K562 (cell line): ENCODE measurements at regions not wholly inside any gene's neighbourhood (a gene's known extent, or its start where the extent isn't known, plus 50 kb on each side); places are given as distances from the start of the nearest gene placed in this dataset.

ENCODE experiments used
- ATAC-seq: fragments of 200-7000 bp; cut with Tn5 transposase; 3 replicates; pipeline ENCODE4 v1.9.1; 2020; ENCODE audit warnings: moderate library complexity
- BruUV-seq: library from RNA; stranded (reverse); fragments of 400-500 nt; replicated peaks from 2 replicates; lab custom pipeline; 2021; lab: Mats Ljungman, UMichigan
- CTCF ChIA-PET: fragments of 300-600 bp; formaldehyde crosslinking; extraction: SDS; loops from one replicate; lab custom pipeline; 2021; ENCODE audit warnings: low intra/inter-chr PET ratio; lab: Yijun Ruan, JAX
- POLR2A ChIA-PET: fragments of 300-600, 350-650 bp; sonication (Branson Sonifier 250); formaldehyde crosslinking; extraction: SDS; loops from one replicate; lab custom pipeline; 2021; ENCODE audit warnings: antibody characterized with exemption, inconsistent platforms; lab: Yijun Ruan, JAX
- DNase-seq, 4 experiments: peaks; one replicate each; pipeline versions ENCODE4 v3.0.0 to v3.0.0-alpha.2; 2011 to 2018; ENCODE audit warnings: low spot score in 3 of 4, mixed read lengths in 3 of 4; ENCODE audit errors: extremely low read depth in 1 of 4
- FAIRE-seq: peaks from 2 replicates; lab custom pipeline; 2011; peaks lifted over from hg19 to GRCh38; lab: Jason Lieb, UNC
- H2AFZ ChIP-seq: 2 replicates; pipeline ENCODE4 v1.6.0; 2011; ENCODE audit warnings: low read depth, low read length, control low read depth, inconsistent platforms
- H3K27ac ChIP-seq: fragments of 200-600 bp; 3 replicates; pipeline ENCODE4 v1.8.0; 2011; ENCODE audit warnings: low read depth, mild to moderate bottlenecking, control low read depth, inconsistent platforms, low read length, moderate library complexity, mixed read lengths; ENCODE audit errors: extremely low read depth
- H3K27me3 ChIP-seq, 2 experiments: fragments of 300-600 bp in 1 of 2; 2 replicates in 1 of 2; 3 replicates in 1 of 2; pipeline versions ENCODE4 v1.6.0 to v1.8.0; 2011; ENCODE audit warnings: inconsistent platforms in 2 of 2, low read length in 2 of 2, mild to moderate bottlenecking in 1 of 2, mixed read lengths in 1 of 2, moderate library complexity in 1 of 2; ENCODE audit not compliant: control insufficient read depth in 2 of 2, insufficient read depth in 2 of 2
- H3K36me3 ChIP-seq: fragments of 300-600 bp; 3 replicates; pipeline ENCODE4 v1.8.0; 2011; ENCODE audit warnings: mild to moderate bottlenecking, low read length, inconsistent platforms; ENCODE audit not compliant: control insufficient read depth, insufficient read depth
- H3K4me1 ChIP-seq, 2 experiments: fragments of 200-600 bp in 1 of 2; replicated peaks in 1 of 2; 2 replicates in 1 of 2; 3 replicates in 1 of 2; pipeline versions ENCODE4 v1.5.1 to v1.8.0; 2011; ENCODE audit warnings: inconsistent platforms in 2 of 2, low read length in 2 of 2, mild to moderate bottlenecking in 1 of 2, mixed read lengths in 1 of 2, moderate library complexity in 1 of 2; ENCODE audit not compliant: control insufficient read depth in 2 of 2, insufficient read depth in 2 of 2
- H3K4me2 ChIP-seq: 2 replicates; pipeline ENCODE4 v1.6.1; 2011; ENCODE audit warnings: low read length, control low read depth, inconsistent platforms, mixed read lengths; ENCODE audit not compliant: insufficient read depth
- H3K4me3 ChIP-seq: fragments of 200-600 bp; sonication (generic), shearing (Covaris generic); 2 replicates; pipeline ENCODE4 v1.5.1; 2016; ENCODE audit warnings: control low read depth, inconsistent platforms
- H3K79me2 ChIP-seq: fragments of 200-600 bp; 3 replicates; pipeline ENCODE4 v1.8.0; 2011; ENCODE audit warnings: low read length, inconsistent platforms; ENCODE audit not compliant: control insufficient read depth, insufficient read depth
- H3K9ac ChIP-seq, 2 experiments: 2 replicates each; pipeline versions ENCODE4 v1.6.0 to v1.6.1; 2011; ENCODE audit warnings: low read depth in 2 of 2, low read length in 2 of 2, control low read depth in 1 of 2, inconsistent platforms in 1 of 2, mild to moderate bottlenecking in 1 of 2, mixed read lengths in 1 of 2; ENCODE audit not compliant: insufficient read depth in 1 of 2
- H3K9me1 ChIP-seq: one replicate; pipeline ENCODE4 v1.6.0; 2011; ENCODE audit warnings: inconsistent platforms, mild to moderate bottlenecking, low read length, moderate library complexity; ENCODE audit not compliant: control insufficient read depth, insufficient read depth
- H3K9me3 ChIP-seq: replicated peaks from 2 replicates; pipeline ENCODE4 v1.5.1; 2011; ENCODE audit warnings: low read depth, low read length, inconsistent platforms; ENCODE audit not compliant: control insufficient read depth, insufficient read depth
- H4K20me1 ChIP-seq: replicated peaks from 2 replicates; pipeline ENCODE4 v1.6.1; 2011; ENCODE audit warnings: low read length, inconsistent platforms, mixed read lengths; ENCODE audit not compliant: control insufficient read depth, insufficient read depth
- COPS2 ChIP-seq: fragments of 450-650 bp; conservative IDR thresholded peaks from 2 replicates; pipeline ENCODE4 v1.6.1; 2016; ENCODE audit warnings: mild to moderate bottlenecking, moderate library complexity
- DDX20 ChIP-seq: fragments of 450-650 bp; IDR thresholded peaks from 2 replicates; pipeline ENCODE4 v1.6.1; 2016; ENCODE audit warnings: missing genetic modification characterization, low read depth, mild to moderate bottlenecking, missing compliant biosample characterization, moderate library complexity
- ELF2 ChIP-seq: fragments of 250-450 bp; sonication (Bioruptor Pico); IDR thresholded peaks from 2 replicates; pipeline ENCODE4 v1.5.0; 2021; ENCODE audit warnings: mild to moderate bottlenecking
- ERF ChIP-seq: fragments of 450-650 bp; formaldehyde crosslinking; IDR thresholded peaks from 2 replicates; pipeline ENCODE4 v1.4.0; 2020; ENCODE audit warnings: mild to moderate bottlenecking, mixed read lengths
- GTF2A2 ChIP-seq: IDR thresholded peaks from 2 replicates; pipeline ENCODE4 v1.6.1; 2016; ENCODE audit warnings: mild to moderate bottlenecking, missing genetic modification characterization, missing compliant biosample characterization
- NR4A1 ChIP-seq, 2 experiments: fragments of 250-450 bp in 1 of 2; fragments of 450-650 bp in 1 of 2; sonication (Bioruptor Pico) in 1 of 2; IDR thresholded peaks; 2 replicates each; pipeline versions ENCODE4 v1.4.0 to v1.6.1; 2016 to 2020; ENCODE audit warnings: mild to moderate bottlenecking in 2 of 2, missing compliant biosample characterization in 1 of 2, missing genetic modification characterization in 1 of 2, moderate library complexity in 1 of 2
- PHF21A ChIP-seq: fragments of 450-650 bp; IDR thresholded peaks from 2 replicates; pipeline ENCODE4 v1.6.1; 2017; ENCODE audit warnings: low read depth, borderline replicate concordance
- PTBP1 ChIP-seq: fragments of 200-400 bp; formaldehyde crosslinking; IDR thresholded peaks from 2 replicates; pipeline ENCODE4 v1.6.1; 2017; ENCODE audit warnings: low read depth, low read length
- WGBS: fragments of 100-300 bp; shearing (Covaris generic); methylation state at CpG from one replicate; pipeline ENCODE4 v1.1.6; 2016; ENCODE audit warnings: low coverage, mixed read lengths; ENCODE audit not compliant: insufficient coverage; ENCODE audit errors: missing lambda C conversion rate; 5-methylcytosine and 5-hydroxymethylcytosine counted together
- in situ Hi-C: fragments of 300-500 bp; cut with MboI; formaldehyde crosslinking; loops from 4 replicates; pipeline ENCODE4 v1.15.0; 2018; ENCODE audit warnings: inconsistent platforms, mixed read lengths
- intact Hi-C: fragments of 100-400 bp; cut with micrococcal nuclease; formaldehyde crosslinking; loops from 2 replicates; pipeline ENCODE4 v1.14.2; 2022
- TF ChIP-seq, protein P1 (sequence below): sonication (generic); formaldehyde crosslinking; IDR thresholded peaks from 2 replicates; pipeline ENCODE4 v1.8.0; 2022; ENCODE audit warnings: mild to moderate bottlenecking, missing genetic modification reagents
- TF ChIP-seq, protein P2 (sequence below): sonication (generic); formaldehyde crosslinking; IDR thresholded peaks from 2 replicates; pipeline ENCODE4 v1.8.1; 2022; ENCODE audit warnings: missing genetic modification reagents
- TF ChIP-seq, protein P3 (sequence below): fragments of 250-450 bp; sonication (Bioruptor Pico); IDR thresholded peaks from 2 replicates; pipeline ENCODE4 v1.5.0; 2021

DNA sequence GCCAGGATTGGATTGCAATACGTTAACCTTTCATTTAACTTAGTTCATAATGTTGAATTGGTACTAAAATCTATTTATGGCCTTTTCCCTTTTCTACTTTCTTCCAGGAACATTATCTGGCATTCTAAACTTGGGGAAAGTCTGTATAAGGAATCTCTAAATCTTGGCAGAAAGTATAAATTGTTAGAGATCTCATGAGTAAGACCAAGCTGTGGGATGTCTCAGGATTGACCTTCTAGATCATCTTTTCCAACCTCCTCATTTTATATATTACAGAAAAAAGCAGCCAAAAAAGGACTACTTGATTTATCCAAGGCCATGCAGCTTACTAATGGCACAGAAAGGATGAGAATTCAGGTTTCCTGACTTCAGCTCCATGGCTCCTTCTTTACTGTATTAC, 598.3 kb downstream of the INHBA start:
- intact Hi-C loops (no loop called here), in situ Hi-C loops (no loop called here)
- no TSS peak for BruUV-seq
- ChIA-PET CTCF (no interaction called here), POLR2A (no interaction called here)
- Histone ChIP-seq H2AFZ (no peak overlapping the region), H4K20me1 (no peaks in the 10 kb centered on the region)
- no peak for FAIRE-seq
- TF ChIP-seq COPS2 (no peak), PHF21A (no peak), GTF2A2 (tag) (no peak), ELF2 (CRISPR knock-in tag) (no peak)
- TF ChIP-seq, all 486 proteins: peak for 0
- H3K27me3 ChIP-seq = no peaks in the 10 kb centered on the region
- no peaks in the 10 kb centered on the region for H3K4me1 ChIP-seq
- H3K4me2 ChIP-seq = no peak overlapping the region
- H3K36me3 ChIP-seq = no peaks in the 10 kb centered on the region
- H3K4me3 ChIP-seq = no peak overlapping the region
- no peaks in the 10 kb centered on the region for H3K9me3 ChIP-seq
- H3K27ac ChIP-seq = no peak overlapping the region
- H3K9ac ChIP-seq = no peak overlapping the region
- no peaks in the 10 kb centered on the region for H3K9me1 ChIP-seq
- DNase-seq = no peak
- 0% methylated on average over 1 of the region's 1 CpG for WGBS
- H3K79me2 ChIP-seq = no peaks in the 10 kb centered on the region
- no peak for ATAC-seq

DNA sequence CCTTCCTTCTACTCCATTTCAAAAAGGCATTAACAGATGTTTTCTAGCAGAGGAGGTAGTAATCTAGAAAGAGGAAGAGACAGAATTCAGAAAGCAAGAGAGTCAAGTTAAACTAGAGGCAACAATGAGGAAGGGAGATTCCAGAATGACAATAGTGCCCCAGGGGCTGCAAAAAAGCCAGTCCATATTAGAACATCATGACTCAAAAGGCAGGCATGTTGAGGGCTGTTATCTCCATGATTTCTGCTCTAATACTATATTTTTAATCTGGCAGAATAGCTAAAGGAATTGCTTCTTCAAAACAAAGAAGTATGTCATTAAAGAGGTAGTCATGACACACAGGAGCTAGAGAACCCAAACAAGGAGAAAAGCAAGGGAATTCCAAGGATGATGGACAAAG, 599.6 kb downstream of the INHBA start:
- H3K9me3 ChIP-seq = no peaks in the 10 kb centered on the region
- ATAC-seq = no peak
- POLR2A ChIA-PET = no interaction called here
- TF ChIP-seq, protein P1, sequence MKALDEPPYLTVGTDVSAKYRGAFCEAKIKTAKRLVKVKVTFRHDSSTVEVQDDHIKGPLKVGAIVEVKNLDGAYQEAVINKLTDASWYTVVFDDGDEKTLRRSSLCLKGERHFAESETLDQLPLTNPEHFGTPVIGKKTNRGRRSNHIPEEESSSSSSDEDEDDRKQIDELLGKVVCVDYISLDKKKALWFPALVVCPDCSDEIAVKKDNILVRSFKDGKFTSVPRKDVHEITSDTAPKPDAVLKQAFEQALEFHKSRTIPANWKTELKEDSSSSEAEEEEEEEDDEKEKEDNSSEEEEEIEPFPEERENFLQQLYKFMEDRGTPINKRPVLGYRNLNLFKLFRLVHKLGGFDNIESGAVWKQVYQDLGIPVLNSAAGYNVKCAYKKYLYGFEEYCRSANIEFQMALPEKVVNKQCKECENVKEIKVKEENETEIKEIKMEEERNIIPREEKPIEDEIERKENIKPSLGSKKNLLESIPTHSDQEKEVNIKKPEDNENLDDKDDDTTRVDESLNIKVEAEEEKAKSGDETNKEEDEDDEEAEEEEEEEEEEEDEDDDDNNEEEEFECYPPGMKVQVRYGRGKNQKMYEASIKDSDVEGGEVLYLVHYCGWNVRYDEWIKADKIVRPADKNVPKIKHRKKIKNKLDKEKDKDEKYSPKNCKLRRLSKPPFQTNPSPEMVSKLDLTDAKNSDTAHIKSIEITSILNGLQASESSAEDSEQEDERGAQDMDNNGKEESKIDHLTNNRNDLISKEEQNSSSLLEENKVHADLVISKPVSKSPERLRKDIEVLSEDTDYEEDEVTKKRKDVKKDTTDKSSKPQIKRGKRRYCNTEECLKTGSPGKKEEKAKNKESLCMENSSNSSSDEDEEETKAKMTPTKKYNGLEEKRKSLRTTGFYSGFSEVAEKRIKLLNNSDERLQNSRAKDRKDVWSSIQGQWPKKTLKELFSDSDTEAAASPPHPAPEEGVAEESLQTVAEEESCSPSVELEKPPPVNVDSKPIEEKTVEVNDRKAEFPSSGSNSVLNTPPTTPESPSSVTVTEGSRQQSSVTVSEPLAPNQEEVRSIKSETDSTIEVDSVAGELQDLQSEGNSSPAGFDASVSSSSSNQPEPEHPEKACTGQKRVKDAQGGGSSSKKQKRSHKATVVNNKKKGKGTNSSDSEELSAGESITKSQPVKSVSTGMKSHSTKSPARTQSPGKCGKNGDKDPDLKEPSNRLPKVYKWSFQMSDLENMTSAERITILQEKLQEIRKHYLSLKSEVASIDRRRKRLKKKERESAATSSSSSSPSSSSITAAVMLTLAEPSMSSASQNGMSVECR = no peak
- TF ChIP-seq, protein P2, sequence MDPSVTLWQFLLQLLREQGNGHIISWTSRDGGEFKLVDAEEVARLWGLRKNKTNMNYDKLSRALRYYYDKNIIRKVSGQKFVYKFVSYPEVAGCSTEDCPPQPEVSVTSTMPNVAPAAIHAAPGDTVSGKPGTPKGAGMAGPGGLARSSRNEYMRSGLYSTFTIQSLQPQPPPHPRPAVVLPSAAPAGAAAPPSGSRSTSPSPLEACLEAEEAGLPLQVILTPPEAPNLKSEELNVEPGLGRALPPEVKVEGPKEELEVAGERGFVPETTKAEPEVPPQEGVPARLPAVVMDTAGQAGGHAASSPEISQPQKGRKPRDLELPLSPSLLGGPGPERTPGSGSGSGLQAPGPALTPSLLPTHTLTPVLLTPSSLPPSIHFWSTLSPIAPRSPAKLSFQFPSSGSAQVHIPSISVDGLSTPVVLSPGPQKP = no peak
- TF ChIP-seq PTBP1 (no peak), DDX20 (no peak), NR4A1 (CRISPR knock-in tag; IDR thresholded peaks at IDR 0.05) (no peak), NR4A1 (tag; IDR thresholded peaks at IDR 0.05) (no peak), ERF (CRISPR knock-in tag) (no peak)
- TF ChIP-seq, protein P3, sequence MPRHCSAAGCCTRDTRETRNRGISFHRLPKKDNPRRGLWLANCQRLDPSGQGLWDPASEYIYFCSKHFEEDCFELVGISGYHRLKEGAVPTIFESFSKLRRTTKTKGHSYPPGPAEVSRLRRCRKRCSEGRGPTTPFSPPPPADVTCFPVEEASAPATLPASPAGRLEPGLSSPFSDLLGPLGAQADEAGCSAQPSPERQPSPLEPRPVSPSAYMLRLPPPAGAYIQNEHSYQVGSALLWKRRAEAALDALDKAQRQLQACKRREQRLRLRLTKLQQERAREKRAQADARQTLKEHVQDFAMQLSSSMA (CRISPR knock-in tag) = no peak

More for the DNA sequence above, 599.6 kb downstream of the INHBA start:
- H3K9me1 ChIP-seq = no peaks in the 10 kb centered on the region
- H3K27ac ChIP-seq = no peak overlapping the region
- no peaks in the 10 kb centered on the region for H3K27me3 ChIP-seq
- FAIRE-seq = no peak
- no peak overlapping the region for H2AFZ ChIP-seq
- no peaks in the 10 kb centered on the region for H3K4me1 ChIP-seq
- H3K4me3 ChIP-seq = no peak overlapping the region
- CTCF ChIA-PET = no interaction called here
- H3K79me2 ChIP-seq = no peaks in the 10 kb centered on the region
- no peak overlapping the region for H3K4me2 ChIP-seq
- H4K20me1 ChIP-seq = no peaks in the 10 kb centered on the region
- in situ Hi-C loops = no loop called here
- intact Hi-C loops = no loop called here
- H3K9ac ChIP-seq = no peak overlapping the region
- no peaks in the 10 kb centered on the region for H3K36me3 ChIP-seq
- no peak for DNase-seq
- BruUV-seq = no TSS peak
